B cell (primary cell): ENCODE measurements at regions not wholly inside any gene's neighbourhood (a gene's known extent, or its start where the extent isn't known, plus 50 kb on each side); places are given as distances from the start of the nearest gene placed in this dataset.

Experiments
- ATAC-seq: fragments of 200-7000 bp; cut with Tn5 transposase; one replicate; pipeline ENCODE4 v1.10.0; 2021; ENCODE audit warnings: low read depth, mild to moderate bottlenecking, moderate number of reproducible peaks, moderate library complexity
- CTCF ChIA-PET: fragments of 350-600 bp; sonication (Branson Sonifier 250); formaldehyde crosslinking; loops from one replicate; lab custom pipeline; 2021; ENCODE audit warnings: antibody characterized with exemption, inconsistent platforms; lab: Charles Lee
- POLR2A ChIA-PET: fragments of 350-600 bp; sonication (Branson Sonifier 250); formaldehyde crosslinking; loops from one replicate; lab custom pipeline; 2021; ENCODE audit warnings: antibody characterized with exemption; lab: Charles Lee
- DNase-seq: peaks from one replicate; pipeline ENCODE4 v3.0.0; 2013
- H2AFZ ChIP-seq: 2 replicates; pipeline ENCODE4 v1.6.1; 2012; ENCODE audit warnings: mild to moderate bottlenecking, low read depth, low read length; ENCODE audit not compliant: insufficient read depth, poor library complexity, severe bottlenecking
- H3K27ac ChIP-seq, 2 donors: 1 replicate in 1 of 2; 2 replicates in 1 of 2; pipeline ENCODE4 v1.5.1; 2012 to 2013; ENCODE audit warnings: low read length in 2 of 2, mild to moderate bottlenecking in 2 of 2, moderate library complexity in 1 of 2
- H3K27me3 ChIP-seq, 4 experiments: fragments of 200-600 bp in 1 of 4; sonication (generic) in 1 of 4; replicated peaks in 1 of 4; 1 replicate in 2 of 4; 2 replicates in 2 of 4; pipeline versions ENCODE4 v1.6.1 to v1.7.0; 2013 to 2016; ENCODE audit warnings: low read length in 3 of 4, mild to moderate bottlenecking in 2 of 4, mixed read lengths in 1 of 4, moderate library complexity in 1 of 4; ENCODE audit not compliant: insufficient read depth in 4 of 4, control insufficient read depth in 3 of 4; ENCODE audit errors: control extremely low read depth in 1 of 4
- H3K36me3 ChIP-seq, 2 experiments: replicated peaks in 1 of 2; 1 replicate in 1 of 2; 2 replicates in 1 of 2; pipeline versions ENCODE4 v1.6.1 to v1.7.1; 2013; ENCODE audit warnings: low read length in 1 of 2; ENCODE audit not compliant: insufficient read depth in 2 of 2, control insufficient read depth in 1 of 2; ENCODE audit errors: control extremely low read depth in 1 of 2, extremely low read depth in 1 of 2
- H3K4me1 ChIP-seq, 2 donors: fragments of 200-600 bp in 1 of 2; sonication (generic) in 1 of 2; 1 replicate in 1 of 2; 2 replicates in 1 of 2; pipeline versions ENCODE4 v1.5.1 to v1.6.1; 2013 to 2017; ENCODE audit warnings: low read length in 2 of 2; ENCODE audit not compliant: control insufficient read depth in 2 of 2, insufficient read depth in 2 of 2
- H3K4me2 ChIP-seq: replicated peaks from 2 replicates; pipeline ENCODE3; 2012; ENCODE audit warnings: mild to moderate bottlenecking, low read depth, low read length; ENCODE audit not compliant: poor library complexity, severe bottlenecking
- H3K4me3 ChIP-seq, 5 experiments: fragments of 200-600 bp in 1 of 5; sonication (generic) in 1 of 5; 1 replicate in 3 of 5; 2 replicates in 2 of 5; pipeline versions ENCODE4 v1.5.1 to v1.7.0; 2011 to 2016; ENCODE audit warnings: low read length in 4 of 5, mild to moderate bottlenecking in 4 of 5, low read depth in 2 of 5, control low read depth in 1 of 5, moderate library complexity in 1 of 5; ENCODE audit not compliant: insufficient read depth in 1 of 5; ENCODE audit errors: control extremely low read depth in 1 of 5, extremely low read depth in 1 of 5
- H3K79me2 ChIP-seq: fragments of 200-600 bp; sonication (generic); one replicate; pipeline ENCODE4 v1.6.0; 2016; ENCODE audit warnings: low read length; ENCODE audit not compliant: control insufficient read depth, insufficient read depth
- H3K9ac ChIP-seq: fragments of 200-600 bp; sonication (generic); 2 replicates; pipeline ENCODE4 v1.6.1; 2017; ENCODE audit warnings: mild to moderate bottlenecking, low read length, moderate library complexity
- H3K9me3 ChIP-seq, 3 donors: one replicate each; pipeline versions ENCODE4 v1.6.1 to v1.7.1; 2013; ENCODE audit warnings: low read length in 2 of 3; ENCODE audit not compliant: control insufficient read depth in 2 of 3, insufficient read depth in 1 of 3; ENCODE audit errors: control extremely low read depth in 1 of 3
- H4K20me1 ChIP-seq: 2 replicates; pipeline ENCODE4 v1.6.0; 2012; ENCODE audit warnings: mild to moderate bottlenecking, low read length; ENCODE audit not compliant: insufficient read depth, control insufficient read depth, poor library complexity, severe bottlenecking
- H3K27ac Mint-ChIP-seq: one replicate; pipeline ENCODE4 v1.8.0; 2021; ENCODE audit warnings: mixed read lengths
- H3K27me3 Mint-ChIP-seq: one replicate; pipeline ENCODE4 v1.8.0; 2021; ENCODE audit warnings: mixed read lengths
- H3K4me1 Mint-ChIP-seq: one replicate; pipeline ENCODE4 v1.8.0; 2021; ENCODE audit warnings: mixed read lengths
- H3K4me3 Mint-ChIP-seq: one replicate; pipeline ENCODE4 v1.8.0; 2021; ENCODE audit warnings: mixed read lengths
- H3K9me3 Mint-ChIP-seq: one replicate; pipeline ENCODE4 v1.8.0; 2022; ENCODE audit warnings: mixed read lengths; ENCODE audit not compliant: insufficient read depth
- EZH2 ChIP-seq: IDR thresholded peaks from 2 replicates; pipeline ENCODE4 v1.6.1; 2012; ENCODE audit warnings: borderline replicate concordance, low read depth, mild to moderate bottlenecking, moderate library complexity, low read length; ENCODE audit not compliant: insufficient read depth, poor library complexity, severe bottlenecking
- WGBS: methylation state at CpG from one replicate; pipeline ENCODE4 v1.1.5; 2013; ENCODE audit warnings: missing lambda C conversion rate; ENCODE audit not compliant: insufficient coverage; 5-methylcytosine and 5-hydroxymethylcytosine counted together
- intact Hi-C: fragments of 100-400 bp; cut with micrococcal nuclease; formaldehyde crosslinking; loops from one replicate; pipeline ENCODE4 v1.10.0; 2022
- TF ChIP-seq, protein P1 (sequence below): fragments of 200-600 bp; IDR thresholded peaks from one replicate; pipeline ENCODE4 v1.8.0; 2022; ENCODE audit warnings: antibody characterized with exemption, mild to moderate bottlenecking

DNA sequence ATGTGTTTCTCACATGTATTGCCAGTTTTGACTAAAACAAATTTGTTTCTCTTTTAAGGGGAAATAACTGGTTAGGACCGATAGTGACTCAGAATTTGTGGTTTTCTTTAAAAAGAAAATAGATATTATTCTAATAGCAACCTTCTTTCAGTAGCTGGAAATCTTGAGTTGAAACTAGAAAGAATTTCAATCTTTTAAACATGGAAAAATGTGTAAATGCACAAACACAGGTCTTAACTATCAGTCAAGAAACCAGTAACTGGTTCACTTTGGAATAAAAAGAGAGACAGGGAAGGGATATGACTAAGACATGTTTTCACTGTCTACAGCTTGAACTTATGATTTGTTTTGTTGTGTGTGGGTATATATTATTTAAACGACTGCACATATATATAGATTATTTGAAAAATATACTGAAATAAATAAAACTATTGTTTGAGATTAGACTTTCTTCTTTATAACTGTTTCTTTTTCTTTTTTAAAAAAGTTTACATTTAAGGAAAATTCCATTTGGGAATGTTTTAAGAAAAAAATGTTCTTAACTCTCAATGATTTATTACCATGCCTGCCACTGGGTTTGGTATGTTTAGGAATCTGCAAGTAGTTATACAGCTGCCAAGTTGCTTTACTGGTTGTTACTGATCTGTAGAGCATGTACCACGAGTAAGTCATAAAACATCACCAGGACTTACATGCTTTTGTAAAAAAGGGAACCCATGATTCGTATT lies 753.3 kb upstream of the MARCKS start:
- no peaks in the 10 kb centered on the region for H3K9me3 ChIP-seq
- no peak overlapping the region for H3K4me3 ChIP-seq
- TF ChIP-seq EZH2 = no peak
- TF ChIP-seq, protein P1, sequence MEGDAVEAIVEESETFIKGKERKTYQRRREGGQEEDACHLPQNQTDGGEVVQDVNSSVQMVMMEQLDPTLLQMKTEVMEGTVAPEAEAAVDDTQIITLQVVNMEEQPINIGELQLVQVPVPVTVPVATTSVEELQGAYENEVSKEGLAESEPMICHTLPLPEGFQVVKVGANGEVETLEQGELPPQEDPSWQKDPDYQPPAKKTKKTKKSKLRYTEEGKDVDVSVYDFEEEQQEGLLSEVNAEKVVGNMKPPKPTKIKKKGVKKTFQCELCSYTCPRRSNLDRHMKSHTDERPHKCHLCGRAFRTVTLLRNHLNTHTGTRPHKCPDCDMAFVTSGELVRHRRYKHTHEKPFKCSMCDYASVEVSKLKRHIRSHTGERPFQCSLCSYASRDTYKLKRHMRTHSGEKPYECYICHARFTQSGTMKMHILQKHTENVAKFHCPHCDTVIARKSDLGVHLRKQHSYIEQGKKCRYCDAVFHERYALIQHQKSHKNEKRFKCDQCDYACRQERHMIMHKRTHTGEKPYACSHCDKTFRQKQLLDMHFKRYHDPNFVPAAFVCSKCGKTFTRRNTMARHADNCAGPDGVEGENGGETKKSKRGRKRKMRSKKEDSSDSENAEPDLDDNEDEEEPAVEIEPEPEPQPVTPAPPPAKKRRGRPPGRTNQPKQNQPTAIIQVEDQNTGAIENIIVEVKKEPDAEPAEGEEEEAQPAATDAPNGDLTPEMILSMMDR = no peak
- H2AFZ ChIP-seq = no peak overlapping the region
- WGBS = no CpG with 5 or more reads among the region's 4 CpGs
- ATAC-seq (no peak), DNase-seq (no peak)
- H3K27ac ChIP-seq = no peak overlapping the region
- no peak overlapping the region for H3K27ac Mint-ChIP-seq
- no peaks in the 10 kb centered on the region for H3K36me3 ChIP-seq
- no peaks in the 10 kb centered on the region for H3K4me1 Mint-ChIP-seq
- H3K4me1 ChIP-seq = no peaks in the 10 kb centered on the region
- intact Hi-C loops = no loop called here
- H4K20me1 ChIP-seq = no peaks in the 10 kb centered on the region
- no peaks in the 10 kb centered on the region for H3K79me2 ChIP-seq
- ChIA-PET POLR2A (no interaction called here), CTCF (no interaction called here)
- no peaks in the 10 kb centered on the region for H3K27me3 ChIP-seq
- no peaks in the 10 kb centered on the region for H3K27me3 Mint-ChIP-seq
- no peak overlapping the region for H3K4me2 ChIP-seq
- peaks cover 3% of the 10 kb centered on the region for H3K9me3 Mint-ChIP-seq
- no peak overlapping the region for H3K4me3 Mint-ChIP-seq
- no peak overlapping the region for H3K9ac ChIP-seq

DNA sequence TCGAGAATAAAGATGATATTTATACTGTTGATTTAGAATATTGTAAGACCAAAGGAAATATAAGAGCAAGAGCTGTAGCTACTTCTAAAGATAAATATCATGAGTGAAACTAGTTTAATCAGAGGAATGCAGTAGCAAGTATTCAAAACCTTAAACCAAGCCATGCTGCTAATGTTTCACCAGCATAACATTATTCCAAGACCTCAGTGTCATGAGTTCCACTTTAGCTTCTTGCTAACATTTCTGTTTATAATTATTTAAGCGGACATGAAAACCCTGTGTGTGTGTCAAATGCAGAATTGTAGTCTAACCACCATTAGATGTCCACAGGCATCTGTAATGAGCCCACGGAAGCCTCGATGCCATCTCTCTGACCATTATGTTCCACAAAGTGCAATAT lies 752.6 kb upstream of the MARCKS start:
- no peak overlapping the region for H2AFZ ChIP-seq
- DNase-seq = no peak
- no peaks in the 10 kb centered on the region for H3K27me3 Mint-ChIP-seq
- intact Hi-C loops = no loop called here
- H3K9me3 ChIP-seq = no peaks in the 10 kb centered on the region
- ATAC-seq = no peak
- H3K4me2 ChIP-seq = no peak overlapping the region
- POLR2A ChIA-PET = no interaction called here
- WGBS = no CpG with 5 or more reads among the region's 4 CpGs
- H3K4me3 Mint-ChIP-seq = no peak overlapping the region
- no peak overlapping the region for H3K27ac Mint-ChIP-seq
- no peaks in the 10 kb centered on the region for H3K36me3 ChIP-seq
- no peaks in the 10 kb centered on the region for H3K79me2 ChIP-seq
- no peak overlapping the region for H3K4me3 ChIP-seq
- H3K27me3 ChIP-seq = no peaks in the 10 kb centered on the region
- H3K4me1 Mint-ChIP-seq = no peaks in the 10 kb centered on the region
- H3K9ac ChIP-seq = no peak overlapping the region
- CTCF ChIA-PET = no interaction called here
- no peak overlapping the region for H3K27ac ChIP-seq
- TF ChIP-seq, protein P1 = no peak
- TF ChIP-seq EZH2 = no peak
- H4K20me1 ChIP-seq = no peaks in the 10 kb centered on the region
- H3K4me1 ChIP-seq = no peaks in the 10 kb centered on the region
- peaks cover 3% of the 10 kb centered on the region for H3K9me3 Mint-ChIP-seq
